H9 (cell line): ENCODE measurements at regions not wholly inside any gene's neighbourhood (a gene's known extent, or its start where the extent isn't known, plus 50 kb on each side); places are given as distances from the start of the nearest gene placed in this dataset.

Experiments
- DNase-seq: peaks from one replicate; pipeline ENCODE4 v3.0.0-alpha.2; 2017
- H2AFZ ChIP-seq: one replicate; pipeline ENCODE4 v1.6.1; 2013; ENCODE audit warnings: mild to moderate bottlenecking, low read length, control low read depth, moderate library complexity
- H2AK5ac ChIP-seq: 2 replicates; pipeline ENCODE4 v1.6.1; 2013; ENCODE audit warnings: low read length, control low read depth, mixed read lengths; ENCODE audit not compliant: insufficient read length
- H2BK120ac ChIP-seq: one replicate; pipeline ENCODE4 v1.6.1; 2013; ENCODE audit warnings: low read depth, mild to moderate bottlenecking, low read length, control low read depth, inconsistent platforms; ENCODE audit not compliant: poor library complexity, severe bottlenecking
- H2BK12ac ChIP-seq: 2 replicates; pipeline ENCODE4 v1.6.1; 2013; ENCODE audit warnings: low read length, control low read depth, mixed read lengths, low read depth; ENCODE audit not compliant: insufficient read length
- H2BK15ac ChIP-seq: 2 replicates; pipeline ENCODE4 v1.6.1; 2013; ENCODE audit warnings: low read depth, low read length, control low read depth
- H2BK20ac ChIP-seq: one replicate; pipeline ENCODE4 v1.6.1; 2013; ENCODE audit warnings: low read depth, mild to moderate bottlenecking, low read length, control low read depth, inconsistent platforms; ENCODE audit not compliant: poor library complexity, severe bottlenecking
- H2BK5ac ChIP-seq: 2 replicates; pipeline ENCODE4 v1.6.1; 2013; ENCODE audit warnings: low read length, control low read depth, mixed read lengths; ENCODE audit not compliant: insufficient read length
- H3K14ac ChIP-seq: 2 replicates; pipeline ENCODE4 v1.6.1; 2013; ENCODE audit warnings: low read length, control low read depth; ENCODE audit not compliant: insufficient read depth
- H3K18ac ChIP-seq: 2 replicates; pipeline ENCODE4 v1.6.1; 2013; ENCODE audit warnings: low read depth, mild to moderate bottlenecking, mixed read lengths, low read length, control low read depth; ENCODE audit not compliant: insufficient read length
- H3K23ac ChIP-seq: 2 replicates; pipeline ENCODE4 v1.6.1; 2013; ENCODE audit warnings: low read length, control low read depth, mixed read lengths, low read depth; ENCODE audit not compliant: insufficient read length
- H3K23me2 ChIP-seq: 2 replicates; pipeline ENCODE4 v1.6.1; 2013; ENCODE audit warnings: low read depth, mild to moderate bottlenecking, mixed read lengths, low read length, control low read depth; ENCODE audit not compliant: insufficient read length, poor library complexity, severe bottlenecking
- H3K27ac ChIP-seq: 2 replicates; pipeline ENCODE4 v1.5.1; 2013; ENCODE audit warnings: low read length, control low read depth, mixed read lengths, low read depth; ENCODE audit not compliant: insufficient read length
- H3K27me3 ChIP-seq: 2 replicates; pipeline ENCODE4 v1.6.1; 2013; ENCODE audit warnings: low read length, control low read depth, inconsistent platforms; ENCODE audit not compliant: insufficient read depth
- H3K4ac ChIP-seq: 2 replicates; pipeline ENCODE4 v1.6.1; 2013; ENCODE audit warnings: low read depth, mild to moderate bottlenecking, control low read depth, inconsistent platforms, low read length, moderate library complexity
- H3K4me1 ChIP-seq: 2 replicates; pipeline ENCODE4 v1.6.1; 2013; ENCODE audit warnings: low read length, control low read depth, inconsistent platforms; ENCODE audit not compliant: insufficient read depth
- H3K4me2 ChIP-seq: 2 replicates; pipeline ENCODE4 v1.6.1; 2013; ENCODE audit warnings: low read length, control low read depth, mixed read lengths; ENCODE audit not compliant: insufficient read length, insufficient read depth
- H3K56ac ChIP-seq: 2 replicates; pipeline ENCODE4 v1.6.1; 2013; ENCODE audit warnings: low read depth, mild to moderate bottlenecking, mixed read lengths, low read length, control low read depth; ENCODE audit not compliant: insufficient read length
- H3K79me1 ChIP-seq: 2 replicates; pipeline ENCODE4 v1.6.1; 2013; ENCODE audit warnings: low read depth, mild to moderate bottlenecking, moderate library complexity, low read length, control low read depth, inconsistent platforms; ENCODE audit not compliant: insufficient read depth, poor library complexity, severe bottlenecking
- H3K79me2 ChIP-seq: 2 replicates; pipeline ENCODE4 v1.6.1; 2013; ENCODE audit warnings: low read length, control low read depth, inconsistent platforms; ENCODE audit not compliant: insufficient read depth
- H3K9ac ChIP-seq: 2 replicates; pipeline ENCODE4 v1.6.1; 2013; ENCODE audit warnings: low read length, control low read depth, mixed read lengths; ENCODE audit not compliant: insufficient read length; ENCODE audit errors: extremely low read depth
- H3K9me3 ChIP-seq: one replicate; pipeline ENCODE4 v1.6.1; 2013; ENCODE audit warnings: low read depth, low read length, inconsistent platforms; ENCODE audit not compliant: control insufficient read depth
- H3T11ph ChIP-seq: one replicate; pipeline ENCODE4 v1.6.1; 2013; ENCODE audit warnings: mild to moderate bottlenecking, low read length, control low read depth, inconsistent platforms
- H4K20me1 ChIP-seq: one replicate; pipeline ENCODE4 v1.6.1; 2013; ENCODE audit not compliant: control insufficient read depth, insufficient read length, insufficient read depth
- H4K5ac ChIP-seq: 2 replicates; pipeline ENCODE4 v1.6.1; 2013; ENCODE audit warnings: low read depth, mild to moderate bottlenecking, mixed read lengths, low read length, control low read depth; ENCODE audit not compliant: insufficient read length
- H4K8ac ChIP-seq: replicated peaks from 2 replicates; pipeline ENCODE4 v1.6.1; 2013; ENCODE audit warnings: low read length, control low read depth, mixed read lengths, low read depth; ENCODE audit not compliant: insufficient read length
- H4K91ac ChIP-seq: 2 replicates; pipeline ENCODE4 v1.6.1; 2013; ENCODE audit warnings: low read depth, mild to moderate bottlenecking, moderate library complexity, mixed read lengths, low read length, control low read depth; ENCODE audit not compliant: insufficient read length
- H3K27ac Mint-ChIP-seq, 3 experiments: 2 replicates in 2 of 3; 3 replicates in 1 of 3; pipeline ENCODE4 v1.8.0; 2020 to 2021; ENCODE audit warnings: mixed read lengths in 3 of 3, mild to moderate bottlenecking in 1 of 3, moderate library complexity in 1 of 3
- H3K27me3 Mint-ChIP-seq: 2 replicates; pipeline ENCODE4 v1.8.0; 2021; ENCODE audit warnings: low read depth, mild to moderate bottlenecking, moderate library complexity, mixed read lengths
- H3K36me3 Mint-ChIP-seq, 3 experiments: 2 replicates in 2 of 3; 3 replicates in 1 of 3; pipeline ENCODE4 v1.8.0; 2020 to 2021; ENCODE audit warnings: low read depth in 3 of 3, mixed read lengths in 3 of 3; ENCODE audit not compliant: insufficient read depth in 1 of 3
- H3K4me1 Mint-ChIP-seq, 2 experiments: 2 replicates each; pipeline ENCODE4 v1.8.0; 2020; ENCODE audit warnings: mixed read lengths in 2 of 2
- H3K4me3 Mint-ChIP-seq, 2 experiments: 2 replicates in 1 of 2; 3 replicates in 1 of 2; pipeline ENCODE4 v1.8.0; 2020 to 2021; ENCODE audit warnings: mild to moderate bottlenecking in 2 of 2, mixed read lengths in 2 of 2, moderate library complexity in 1 of 2
- H3K9me3 Mint-ChIP-seq, 2 experiments: 2 replicates in 1 of 2; 3 replicates in 1 of 2; pipeline ENCODE4 v1.8.0; 2020; ENCODE audit warnings: mild to moderate bottlenecking in 2 of 2, mixed read lengths in 2 of 2, moderate library complexity in 1 of 2
- CTCF ChIP-seq: fragments of 200-600 bp; sonication (generic); conservative IDR thresholded peaks from 3 replicates; pipeline ENCODE4 v1.8.0; 2021; ENCODE audit warnings: antibody characterized with exemption, mild to moderate bottlenecking
- WGBS: extraction: QIAGEN DNeasy Blood & Tissue Kit; methylation state at CpG from one replicate; pipeline ENCODE4 v1.1.7; 2013; ENCODE audit warnings: missing lambda C conversion rate, low lambda C conversion rate, mixed read lengths; ENCODE audit not compliant: insufficient read length; ENCODE audit errors: extremely low coverage; 5-methylcytosine and 5-hydroxymethylcytosine counted together

- H2AK5ac ChIP-seq = no peak overlapping the region
- H4K20me1 ChIP-seq = no peaks in the 10 kb centered on the region
- no peak overlapping the region for H3K4me2 ChIP-seq
- no peak overlapping the region for H2BK5ac ChIP-seq
- no peak overlapping the region for H4K5ac ChIP-seq
- no peak overlapping the region for H3K27ac Mint-ChIP-seq
- no peak overlapping the region for H2AFZ ChIP-seq
- H2BK20ac ChIP-seq = no peak overlapping the region
- no peak overlapping the region for H3K4ac ChIP-seq
- no peak for DNase-seq
- no peak overlapping the region for H3T11ph ChIP-seq
- H3K9me3 ChIP-seq = no peaks in the 10 kb centered on the region
- no peak overlapping the region for H3K9ac ChIP-seq
- no peaks in the 10 kb centered on the region for H3K36me3 Mint-ChIP-seq
- no peak overlapping the region for H3K4me3 Mint-ChIP-seq
- no peaks in the 10 kb centered on the region for H3K4me1 Mint-ChIP-seq
- H3K23ac ChIP-seq = no peak overlapping the region
- H3K9me3 Mint-ChIP-seq = no peaks in the 10 kb centered on the region
- peaks cover 3% of the 10 kb centered on the region; the same call in 1 of the 2 replicates for H3K27me3 Mint-ChIP-seq
- no peak overlapping the region for H3K14ac ChIP-seq
- H3K79me2 ChIP-seq = no peaks in the 10 kb centered on the region
- no peak overlapping the region for H2BK15ac ChIP-seq
- H2BK12ac ChIP-seq = no peak overlapping the region
- H3K79me1 ChIP-seq = no peaks in the 10 kb centered on the region
- no peak overlapping the region for H4K8ac ChIP-seq
- H3K27me3 ChIP-seq = no peaks in the 10 kb centered on the region
- no CpG with 5 or more reads among the region's 3 CpGs for WGBS
- no peak overlapping the region for H3K18ac ChIP-seq
- H3K4me1 ChIP-seq = no peaks in the 10 kb centered on the region
- no peaks in the 10 kb centered on the region for H3K23me2 ChIP-seq
- H4K91ac ChIP-seq = no peak overlapping the region
- no peak overlapping the region for H2BK120ac ChIP-seq
- no peak for TF ChIP-seq CTCF
- no peak overlapping the region for H3K27ac ChIP-seq
- H3K56ac ChIP-seq = no peak overlapping the region
Measured at GRCh38 chr10:56481521-56482091, 120.5 kb upstream of the ZWINT start.
